Stimulated activated CD8-positive, alpha-beta memory T cell treated with anti-CD3 and anti-CD28 coated beads, Interleukin-15, amount 100 ng/mL, for 48 hours (primary cell): ENCODE measurements at regions not wholly inside any gene's neighbourhood (a gene's known extent, or its start where the extent isn't known, plus 50 kb on each side); places are given as distances from the start of the nearest gene placed in this dataset.
"Not testable (repeated sequence)": the region's sequence is repeated elsewhere in the genome, so short reads cannot be mapped to it uniquely, and the experiment has no call there.

ENCODE experiments used
- DNase-seq, 2 donors: peaks; one replicate each; pipeline ENCODE4 v3.0.0-alpha.2; 2020; ENCODE audit warnings: low read depth in 2 of 2

GRCh38 chr22:22193923-22194322 is 50.7 kb upstream of the VPREB1 start:
- DNase-seq: no peak

- not testable (repeated sequence) for DNase-seq
Observed at GRCh38 chr22:22193462-22193861, 51.1 kb upstream of the VPREB1 start.

GRCh38 chr22:22193006-22193405 is 51.6 kb upstream of the VPREB1 start:
- not testable (repeated sequence) for DNase-seq

- not testable (repeated sequence) for DNase-seq
Observed at GRCh38 chr22:22189796-22190195, 54.8 kb upstream of the VPREB1 start.

- not testable (repeated sequence) for DNase-seq
Observed at GRCh38 chr22:22187863-22188262, 56.7 kb upstream of the VPREB1 start.

- DNase-seq: no peak
Observed at GRCh38 chr22:22187299-22187698, 57.3 kb upstream of the VPREB1 start.

GRCh38 chr22:22185844-22186499 is 58.6 kb upstream of the VPREB1 start:
- DNase-seq: no peak

GRCh38 chr22:22185217-22185616 is 59.4 kb upstream of the VPREB1 start:
- DNase-seq: no peak

GRCh38 chr22:22184277-22184807 is 60.2 kb upstream of the VPREB1 start:
- DNase-seq: no peak

GRCh38 chr22:22182990-22183264 is 61.7 kb upstream of the VPREB1 start:
- no peak for DNase-seq

GRCh38 chr22:22182218-22182989 is 62.2 kb upstream of the VPREB1 start:
- no peak for DNase-seq

GRCh38 chr22:22181341-22181850 is 63.2 kb upstream of the VPREB1 start:
- no peak for DNase-seq

GRCh38 chr22:22180738-22181285 is 63.8 kb upstream of the VPREB1 start:
- no peak for DNase-seq

- DNase-seq: no peak
Observed at GRCh38 chr22:22179858-22180257, 64.7 kb upstream of the VPREB1 start.

GRCh38 chr22:22178992-22179391 is 65.6 kb upstream of the VPREB1 start:
- DNase-seq: no peak

- DNase-seq: no peak
Observed at GRCh38 chr22:22178355-22178965, 66.1 kb upstream of the VPREB1 start.

- DNase-seq: no peak
Observed at GRCh38 chr22:22176929-22177616, 67.5 kb upstream of the VPREB1 start.

- not testable (repeated sequence) for DNase-seq
Observed at GRCh38 chr22:22172896-22173628, 71.5 kb upstream of the VPREB1 start.

- no peak for DNase-seq
Observed at GRCh38 chr22:22171357-22172218, 73.0 kb upstream of the VPREB1 start.

- DNase-seq: no peak
Observed at GRCh38 chr22:22169923-22170322, 74.7 kb upstream of the VPREB1 start.
